Breast epithelium (tissue), 3 donors: ENCODE measurements at regions not wholly inside any gene's neighbourhood (a gene's known extent, or its start where the extent isn't known, plus 50 kb on each side); places are given as distances from the start of the nearest gene placed in this dataset.

Experiments used
- POLR2A ChIP-seq: fragments of 450-650 bp; IDR thresholded peaks from one replicate; pipeline ENCODE4 v1.6.1; 2016; ENCODE audit warnings: antibody characterized with exemption, mild to moderate bottlenecking, moderate library complexity
- POLR2AphosphoS5 ChIP-seq, 3 donors: sonication (generic); formaldehyde crosslinking; IDR thresholded peaks; one replicate each; pipeline ENCODE4 v1.6.1; 2017; ENCODE audit warnings: antibody characterized with exemption in 3 of 3
- TF ChIP-seq, protein P1 (sequence below), 3 donors: fragments of 450-650 bp; IDR thresholded peaks; one replicate each; pipeline ENCODE4 v1.5.1; 2016 to 2017; ENCODE audit warnings: antibody characterized with exemption in 3 of 3, mild to moderate bottlenecking in 3 of 3, moderate library complexity in 3 of 3

DNA sequence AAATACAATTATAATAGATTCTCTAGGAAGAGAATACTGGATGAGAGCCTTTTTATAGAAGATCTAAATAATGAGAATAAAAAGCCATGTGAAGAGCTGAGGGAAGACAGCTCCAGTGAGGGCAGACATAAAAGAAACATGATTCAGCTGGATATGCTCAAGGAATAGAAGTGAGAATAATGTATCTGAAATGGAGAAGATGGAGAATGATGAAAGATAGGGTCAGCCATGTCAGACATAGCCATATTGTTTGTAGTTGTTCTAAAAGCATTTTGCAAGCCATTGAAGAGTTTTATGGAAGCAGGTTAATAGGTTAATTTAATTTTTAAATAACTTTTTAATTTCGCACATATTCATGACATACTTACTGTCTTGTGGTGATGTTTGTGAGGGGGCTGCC is 713.5 kb upstream of the ARPP21 start:
- no peak for TF ChIP-seq POLR2A
- TF ChIP-seq, protein P1, sequence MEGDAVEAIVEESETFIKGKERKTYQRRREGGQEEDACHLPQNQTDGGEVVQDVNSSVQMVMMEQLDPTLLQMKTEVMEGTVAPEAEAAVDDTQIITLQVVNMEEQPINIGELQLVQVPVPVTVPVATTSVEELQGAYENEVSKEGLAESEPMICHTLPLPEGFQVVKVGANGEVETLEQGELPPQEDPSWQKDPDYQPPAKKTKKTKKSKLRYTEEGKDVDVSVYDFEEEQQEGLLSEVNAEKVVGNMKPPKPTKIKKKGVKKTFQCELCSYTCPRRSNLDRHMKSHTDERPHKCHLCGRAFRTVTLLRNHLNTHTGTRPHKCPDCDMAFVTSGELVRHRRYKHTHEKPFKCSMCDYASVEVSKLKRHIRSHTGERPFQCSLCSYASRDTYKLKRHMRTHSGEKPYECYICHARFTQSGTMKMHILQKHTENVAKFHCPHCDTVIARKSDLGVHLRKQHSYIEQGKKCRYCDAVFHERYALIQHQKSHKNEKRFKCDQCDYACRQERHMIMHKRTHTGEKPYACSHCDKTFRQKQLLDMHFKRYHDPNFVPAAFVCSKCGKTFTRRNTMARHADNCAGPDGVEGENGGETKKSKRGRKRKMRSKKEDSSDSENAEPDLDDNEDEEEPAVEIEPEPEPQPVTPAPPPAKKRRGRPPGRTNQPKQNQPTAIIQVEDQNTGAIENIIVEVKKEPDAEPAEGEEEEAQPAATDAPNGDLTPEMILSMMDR (IDR thresholded peaks at IDR 0.05): no peak
- TF ChIP-seq POLR2AphosphoS5 (IDR thresholded peaks at IDR 0.05): no peak
